ENCODE measurements at regions not wholly inside any gene's neighbourhood (a gene's known extent, or its start where the extent isn't known, plus 50 kb on each side); places are given as distances from the start of the nearest gene placed in this dataset.
"Not testable (repeated sequence)": the region's sequence is repeated elsewhere in the genome, so short reads cannot be mapped to it uniquely, and the experiment has no call there.

- 89% methylated on average over 1 of the region's 1 CpG; no CpG with 5 or more reads in 1 of the 2 experiments for WGBS, 2 experiments (ENCODE audit: insufficient coverage in 1 of 2, insufficient read length in 1 of 2)
- no peaks in the 10 kb centered on the region for H3K36me3 Mint-ChIP-seq (ENCODE audit: low read depth)
Observed at GRCh38 chr6:88403486-88403885, 237.3 kb upstream of the CNR1 start.

GRCh38 chr6:88402909-88403308 lies 236.8 kb upstream of the CNR1 start:
- Histone ChIP-seq H3K27me3 (ENCODE audit: control insufficient read depth, insufficient read depth, low read length, poor library complexity, severe bottlenecking) (no peaks in the 10 kb centered on the region), H3K9me3 (ENCODE audit: control insufficient read depth, low read length) (no peaks in the 10 kb centered on the region), H3K9ac (ENCODE audit: extremely low read depth, low read length, poor library complexity, severe bottlenecking) (no peak overlapping the region), H3K4me3 (ENCODE audit: low read length) (no peak overlapping the region), H3K36me3 (ENCODE audit: control insufficient read depth, insufficient read depth, low read length) (no peaks in the 10 kb centered on the region), H3K4me1 (ENCODE audit: control insufficient read depth, insufficient read depth, low read length) (no peaks in the 10 kb centered on the region), H3K27ac (ENCODE audit: low read depth, low read length) (no peak overlapping the region)
- Mint-ChIP-seq H3K4me1 (peaks cover 2% of the 10 kb centered on the region), H3K36me3 (ENCODE audit: low read depth) (no peaks in the 10 kb centered on the region), H3K4me3 (no peak overlapping the region), H3K27me3 (ENCODE audit: insufficient read depth) (no peaks in the 10 kb centered on the region), H3K9me3 (no peaks in the 10 kb centered on the region), H3K27ac (no peak overlapping the region)
- TF ChIP-seq, protein P1, sequence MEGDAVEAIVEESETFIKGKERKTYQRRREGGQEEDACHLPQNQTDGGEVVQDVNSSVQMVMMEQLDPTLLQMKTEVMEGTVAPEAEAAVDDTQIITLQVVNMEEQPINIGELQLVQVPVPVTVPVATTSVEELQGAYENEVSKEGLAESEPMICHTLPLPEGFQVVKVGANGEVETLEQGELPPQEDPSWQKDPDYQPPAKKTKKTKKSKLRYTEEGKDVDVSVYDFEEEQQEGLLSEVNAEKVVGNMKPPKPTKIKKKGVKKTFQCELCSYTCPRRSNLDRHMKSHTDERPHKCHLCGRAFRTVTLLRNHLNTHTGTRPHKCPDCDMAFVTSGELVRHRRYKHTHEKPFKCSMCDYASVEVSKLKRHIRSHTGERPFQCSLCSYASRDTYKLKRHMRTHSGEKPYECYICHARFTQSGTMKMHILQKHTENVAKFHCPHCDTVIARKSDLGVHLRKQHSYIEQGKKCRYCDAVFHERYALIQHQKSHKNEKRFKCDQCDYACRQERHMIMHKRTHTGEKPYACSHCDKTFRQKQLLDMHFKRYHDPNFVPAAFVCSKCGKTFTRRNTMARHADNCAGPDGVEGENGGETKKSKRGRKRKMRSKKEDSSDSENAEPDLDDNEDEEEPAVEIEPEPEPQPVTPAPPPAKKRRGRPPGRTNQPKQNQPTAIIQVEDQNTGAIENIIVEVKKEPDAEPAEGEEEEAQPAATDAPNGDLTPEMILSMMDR (conservative IDR thresholded peaks at IDR 0.05): no peak
- 90 to 94% methylated on average over 2 of the region's 3 CpGs for WGBS, 2 experiments (ENCODE audit: insufficient coverage in 1 of 2, insufficient read length in 1 of 2)
- no peak for DNase-seq

More at GRCh38 chr6:88403486-88403885, 237.3 kb upstream of the CNR1 start:
- TF ChIP-seq, protein P1 (conservative IDR thresholded peaks at IDR 0.05): no peak
- Histone ChIP-seq H3K36me3 (ENCODE audit: control insufficient read depth, insufficient read depth, low read length) (no peaks in the 10 kb centered on the region), H3K27me3 (ENCODE audit: control insufficient read depth, insufficient read depth, low read length, poor library complexity, severe bottlenecking) (no peaks in the 10 kb centered on the region), H3K9ac (ENCODE audit: extremely low read depth, low read length, poor library complexity, severe bottlenecking) (no peak overlapping the region), H3K27ac (ENCODE audit: low read depth, low read length) (no peak overlapping the region), H3K9me3 (ENCODE audit: control insufficient read depth, low read length) (no peaks in the 10 kb centered on the region), H3K4me1 (ENCODE audit: control insufficient read depth, insufficient read depth, low read length) (no peaks in the 10 kb centered on the region), H3K4me3 (ENCODE audit: low read length) (no peak overlapping the region)
- Mint-ChIP-seq H3K4me1 (peaks cover 2% of the 10 kb centered on the region), H3K9me3 (no peaks in the 10 kb centered on the region), H3K27ac (no peak overlapping the region), H3K27me3 (ENCODE audit: insufficient read depth) (no peaks in the 10 kb centered on the region), H3K4me3 (no peak overlapping the region)
- no peak for DNase-seq

DNA sequence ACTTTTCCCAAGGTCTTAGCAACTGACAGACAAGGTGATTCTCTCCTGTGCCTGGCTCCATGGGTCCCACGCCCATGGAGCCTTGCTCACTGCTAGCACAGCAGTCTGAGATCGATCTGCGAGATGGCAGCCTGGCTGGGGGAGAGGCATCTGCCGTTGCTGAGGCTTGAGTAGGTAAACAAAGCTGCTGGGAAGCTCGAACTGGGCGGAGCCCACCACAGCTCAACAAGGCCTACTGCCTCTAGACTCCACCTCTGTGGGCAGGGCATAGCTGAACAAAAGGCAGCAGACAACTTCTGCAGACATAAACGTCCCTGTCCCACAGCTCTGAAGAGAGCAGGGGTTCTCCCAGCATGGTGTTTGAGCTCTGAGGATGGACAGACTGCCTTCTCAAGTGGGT lies 224.9 kb upstream of the CNR1 start:
- WGBS, 2 experiments (ENCODE audit: insufficient coverage in 1 of 2, insufficient read length in 1 of 2): 82 to 91% methylated on average over 4 to 7 of the region's 7 CpGs
- DNase-seq; H3K9me3 ChIP-seq (ENCODE audit: control insufficient read depth, low read length); H3K27me3 ChIP-seq (ENCODE audit: control insufficient read depth, insufficient read depth, low read length, poor library complexity, severe bottlenecking); H3K36me3 Mint-ChIP-seq (ENCODE audit: low read depth); H3K4me3 Mint-ChIP-seq; H3K4me1 ChIP-seq (ENCODE audit: control insufficient read depth, insufficient read depth, low read length); H3K9ac ChIP-seq (ENCODE audit: extremely low read depth, low read length, poor library complexity, severe bottlenecking); H3K36me3 ChIP-seq (ENCODE audit: control insufficient read depth, insufficient read depth, low read length); H3K27ac Mint-ChIP-seq; H3K27me3 Mint-ChIP-seq (ENCODE audit: insufficient read depth); H3K27ac ChIP-seq (ENCODE audit: low read depth, low read length); H3K4me1 Mint-ChIP-seq; H3K4me3 ChIP-seq (ENCODE audit: low read length); H3K9me3 Mint-ChIP-seq: not testable (repeated sequence)

GRCh38 chr6:88388589-88388988 lies 222.4 kb upstream of the CNR1 start:
- DNase-seq: no peak
- Mint-ChIP-seq H3K9me3 (peaks cover 2% of the 10 kb centered on the region), H3K36me3 (ENCODE audit: low read depth) (no peaks in the 10 kb centered on the region), H3K4me3 (no peak overlapping the region), H3K27me3 (ENCODE audit: insufficient read depth) (no peaks in the 10 kb centered on the region), H3K4me1 (no peaks in the 10 kb centered on the region), H3K27ac (no peak overlapping the region)
- Histone ChIP-seq H3K27ac (ENCODE audit: low read depth, low read length) (no peak overlapping the region), H3K27me3 (ENCODE audit: control insufficient read depth, insufficient read depth, low read length, poor library complexity, severe bottlenecking) (no peaks in the 10 kb centered on the region), H3K4me3 (ENCODE audit: low read length) (no peak overlapping the region), H3K4me1 (ENCODE audit: control insufficient read depth, insufficient read depth, low read length) (no peaks in the 10 kb centered on the region), H3K9ac (ENCODE audit: extremely low read depth, low read length, poor library complexity, severe bottlenecking) (no peak overlapping the region), H3K9me3 (ENCODE audit: control insufficient read depth, low read length) (no peaks in the 10 kb centered on the region), H3K36me3 (ENCODE audit: control insufficient read depth, insufficient read depth, low read length) (no peaks in the 10 kb centered on the region)
- TF ChIP-seq, protein P1 (conservative IDR thresholded peaks at IDR 0.05): no peak

All from endodermal cell (in vitro differentiated cells).